DND-41 (cell line): ENCODE measurements at regions not wholly inside any gene's neighbourhood (a gene's known extent, or its start where the extent isn't known, plus 50 kb on each side); places are given as distances from the start of the nearest gene placed in this dataset.

Source experiments
- EZH2 ChIP-seq: IDR thresholded peaks from 3 replicates; pipeline ENCODE4 v1.6.1; 2012; ENCODE audit warnings: borderline replicate concordance, low read depth, mild to moderate bottlenecking, moderate library complexity, low read length, inconsistent platforms; ENCODE audit not compliant: severe bottlenecking
- TF ChIP-seq, protein P1 (sequence below): IDR thresholded peaks from 2 replicates; pipeline ENCODE4 v1.5.1; 2012; ENCODE audit warnings: borderline replicate concordance, low read length, moderate library complexity, mild to moderate bottlenecking; ENCODE audit not compliant: poor library complexity, severe bottlenecking; ENCODE audit errors: extremely low read depth

DNA sequence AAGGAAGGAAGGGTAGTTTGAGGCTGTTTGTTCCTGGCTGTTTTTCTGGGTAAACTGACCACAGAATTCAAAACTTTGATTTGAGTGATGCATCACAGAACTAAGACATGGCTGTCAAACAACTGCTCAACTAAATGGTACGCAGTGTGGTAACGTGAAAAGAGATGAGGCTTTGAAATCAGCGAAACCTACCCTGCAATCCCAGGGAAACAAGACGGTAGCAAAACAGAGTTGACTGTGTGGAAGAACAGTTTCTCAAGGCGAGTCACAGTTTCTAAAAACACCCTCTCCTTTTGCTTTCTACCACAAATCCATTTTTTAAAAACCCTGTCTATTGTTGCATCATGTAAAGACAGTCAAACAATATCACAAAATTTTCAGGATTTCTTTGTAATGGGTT is 156.0 kb upstream of the MAF start:
- TF ChIP-seq, protein P1, sequence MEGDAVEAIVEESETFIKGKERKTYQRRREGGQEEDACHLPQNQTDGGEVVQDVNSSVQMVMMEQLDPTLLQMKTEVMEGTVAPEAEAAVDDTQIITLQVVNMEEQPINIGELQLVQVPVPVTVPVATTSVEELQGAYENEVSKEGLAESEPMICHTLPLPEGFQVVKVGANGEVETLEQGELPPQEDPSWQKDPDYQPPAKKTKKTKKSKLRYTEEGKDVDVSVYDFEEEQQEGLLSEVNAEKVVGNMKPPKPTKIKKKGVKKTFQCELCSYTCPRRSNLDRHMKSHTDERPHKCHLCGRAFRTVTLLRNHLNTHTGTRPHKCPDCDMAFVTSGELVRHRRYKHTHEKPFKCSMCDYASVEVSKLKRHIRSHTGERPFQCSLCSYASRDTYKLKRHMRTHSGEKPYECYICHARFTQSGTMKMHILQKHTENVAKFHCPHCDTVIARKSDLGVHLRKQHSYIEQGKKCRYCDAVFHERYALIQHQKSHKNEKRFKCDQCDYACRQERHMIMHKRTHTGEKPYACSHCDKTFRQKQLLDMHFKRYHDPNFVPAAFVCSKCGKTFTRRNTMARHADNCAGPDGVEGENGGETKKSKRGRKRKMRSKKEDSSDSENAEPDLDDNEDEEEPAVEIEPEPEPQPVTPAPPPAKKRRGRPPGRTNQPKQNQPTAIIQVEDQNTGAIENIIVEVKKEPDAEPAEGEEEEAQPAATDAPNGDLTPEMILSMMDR: no peak
- TF ChIP-seq EZH2: no peak
